Kidney tubule cell (primary cell): ENCODE measurements at regions not wholly inside any gene's neighbourhood (a gene's known extent, or its start where the extent isn't known, plus 50 kb on each side); places are given as distances from the start of the nearest gene placed in this dataset.

Experiments
- DNase-seq: peaks from one replicate; pipeline ENCODE4 v3.0.0-alpha.2; 2018; ENCODE audit warnings: low spot score

- DNase-seq: no peak
These were observed 173.4 kb downstream of the DAD1 start for GRCh38 chr14:22415605-22415959.

- no peak for DNase-seq
These were observed 174.0 kb downstream of the DAD1 start for GRCh38 chr14:22414876-22415604.

- no peak for DNase-seq
These were observed 176.1 kb downstream of the DAD1 start for GRCh38 chr14:22412926-22413411.

GRCh38 chr14:22411398-22412055 is 177.5 kb downstream of the DAD1 start:
- DNase-seq: no peak

GRCh38 chr14:22410497-22410896 is 178.5 kb downstream of the DAD1 start:
- no peak for DNase-seq

GRCh38 chr14:22409006-22409405 is 180.0 kb downstream of the DAD1 start:
- no peak for DNase-seq

- no peak for DNase-seq
These were observed 180.5 kb downstream of the DAD1 start for GRCh38 chr14:22408547-22408946.

- DNase-seq: no peak
These were observed 182.0 kb downstream of the DAD1 start for GRCh38 chr14:22407033-22407432.

- DNase-seq: no peak
These were observed 183.8 kb downstream of the DAD1 start for GRCh38 chr14:22405201-22405600.

GRCh38 chr14:22403296-22403695 is 185.7 kb downstream of the DAD1 start:
- no peak for DNase-seq

- no peak for DNase-seq
These were observed 188.3 kb downstream of the DAD1 start for GRCh38 chr14:22400655-22401259.

GRCh38 chr14:22399776-22400175 is 189.2 kb downstream of the DAD1 start:
- no peak for DNase-seq

- no peak for DNase-seq
These were observed 191.7 kb downstream of the DAD1 start for GRCh38 chr14:22397221-22397737.

GRCh38 chr14:22395803-22396202 is 193.2 kb downstream of the DAD1 start:
- no peak for DNase-seq

GRCh38 chr14:22394616-22395015 is 194.4 kb downstream of the DAD1 start:
- no peak for DNase-seq

GRCh38 chr14:22393796-22394195 is 195.2 kb downstream of the DAD1 start:
- DNase-seq: no peak

- peak; percentile 81 for DNase-seq
These were observed 197.0 kb downstream of the DAD1 start for GRCh38 chr14:22391908-22392565.

- DNase-seq: peak; percentile 86
These were observed 198.1 kb downstream of the DAD1 start for GRCh38 chr14:22390824-22391461.

GRCh38 chr14:22390195-22390594 is 198.8 kb downstream of the DAD1 start:
- DNase-seq: no peak

- DNase-seq: no peak
These were observed 200.1 kb downstream of the DAD1 start for GRCh38 chr14:22388669-22389595.

GRCh38 chr14:22387776-22388241 is 201.2 kb downstream of the DAD1 start:
- DNase-seq: no peak
